SK-N-SH treated with all-trans-retinoic acid at 6 μM for 48 hours (cell line): ENCODE measurements at regions not wholly inside any gene's neighbourhood (a gene's known extent, or its start where the extent isn't known, plus 50 kb on each side); places are given as distances from the start of the nearest gene placed in this dataset.

Experiments
- ATAC-seq: fragments of 200-7000 bp; cut with Tn5 transposase; 3 replicates; pipeline ENCODE4 v1.9.1; 2020; ENCODE audit warnings: mild to moderate bottlenecking, moderate library complexity
- ARNTL ChIP-seq: fragments of 450-650 bp; formaldehyde crosslinking; IDR thresholded peaks from 2 replicates; pipeline ENCODE4 v1.5.0; 2020; ENCODE audit warnings: low read depth, mild to moderate bottlenecking, moderate library complexity, borderline replicate concordance
- BACH2 ChIP-seq: fragments of 250-450 bp; sonication (Bioruptor Pico); IDR thresholded peaks from 2 replicates; pipeline ENCODE4 v1.9.0; 2021; ENCODE audit warnings: mild to moderate bottlenecking, borderline replicate concordance
- CREB5 ChIP-seq: fragments of 250-450 bp; sonication (Bioruptor Pico); IDR thresholded peaks from 2 replicates; pipeline ENCODE4 v1.5.1; 2020; ENCODE audit warnings: low read depth, mild to moderate bottlenecking, moderate library complexity
- CSDC2 ChIP-seq: fragments of 250-450 bp; sonication (Bioruptor Pico); IDR thresholded peaks from 2 replicates; pipeline ENCODE4 v1.5.0; 2020; ENCODE audit warnings: mild to moderate bottlenecking, moderate library complexity
- CSRNP3 ChIP-seq: fragments of 250-450 bp; sonication (Bioruptor Pico); IDR thresholded peaks from 2 replicates; pipeline ENCODE4 v1.5.1; 2021; ENCODE audit warnings: mild to moderate bottlenecking, moderate library complexity
- ESRRG ChIP-seq: fragments of 250-450 bp; sonication (Bioruptor Pico); IDR thresholded peaks from 2 replicates; pipeline ENCODE4 v1.6.1; 2021; ENCODE audit warnings: mild to moderate bottlenecking
- GLIS3 ChIP-seq: fragments of 250-450 bp; sonication (Bioruptor Pico); IDR thresholded peaks from 2 replicates; pipeline ENCODE4 v1.5.0; 2020; ENCODE audit warnings: mild to moderate bottlenecking, moderate library complexity
- ISL1 ChIP-seq: fragments of 250-450 bp; sonication (Bioruptor Pico); IDR thresholded peaks from 2 replicates; pipeline ENCODE4 v2.1.2; 2022; ENCODE audit warnings: mild to moderate bottlenecking, moderate library complexity
- OSR1 ChIP-seq: fragments of 250-450 bp; sonication (Bioruptor Pico); IDR thresholded peaks from 2 replicates; pipeline ENCODE4 v1.8.0; 2022; ENCODE audit warnings: moderate library complexity, mild to moderate bottlenecking, inconsistent platforms
- PPARA ChIP-seq: fragments of 250-450 bp; sonication (Bioruptor Pico); IDR thresholded peaks from 2 replicates; pipeline ENCODE4 v1.5.0; 2020; ENCODE audit warnings: mild to moderate bottlenecking, borderline replicate concordance
- RARB ChIP-seq: fragments of 250-450 bp; sonication (Bioruptor Pico); IDR thresholded peaks from 2 replicates; pipeline ENCODE4 v1.8.0; 2021; ENCODE audit warnings: mild to moderate bottlenecking, moderate library complexity
- SNAI2 ChIP-seq: fragments of 250-450 bp; sonication (Bioruptor Pico); IDR thresholded peaks from 2 replicates; pipeline ENCODE4 v1.5.0; 2020; ENCODE audit warnings: mild to moderate bottlenecking, moderate library complexity
- TCF4 ChIP-seq: fragments of 250-450 bp; sonication (Bioruptor Pico); IDR thresholded peaks from 2 replicates; pipeline ENCODE4 v1.8.0; 2021; ENCODE audit warnings: mild to moderate bottlenecking, moderate library complexity, borderline replicate concordance
- TOX ChIP-seq: fragments of 250-450 bp; sonication (Bioruptor Pico); IDR thresholded peaks from 2 replicates; pipeline ENCODE4 v1.8.0; 2021; ENCODE audit warnings: mild to moderate bottlenecking, moderate library complexity, borderline replicate concordance
- ZC3H10 ChIP-seq: fragments of 250-450 bp; sonication (Bioruptor Pico); IDR thresholded peaks from 2 replicates; pipeline ENCODE4 v1.5.1; 2021; ENCODE audit warnings: mild to moderate bottlenecking, moderate library complexity
- ZFP3 ChIP-seq: fragments of 250-450 bp; sonication (Bioruptor Pico); IDR thresholded peaks from 2 replicates; pipeline ENCODE4 v1.5.0; 2020; ENCODE audit warnings: mild to moderate bottlenecking, moderate library complexity
- ZFP30 ChIP-seq: fragments of 450-650 bp; formaldehyde crosslinking; IDR thresholded peaks from 2 replicates; pipeline ENCODE4 v1.5.0; 2022; ENCODE audit warnings: mild to moderate bottlenecking, moderate library complexity
- ZNF565 ChIP-seq: fragments of 450-650 bp; formaldehyde crosslinking; conservative IDR thresholded peaks from 2 replicates; pipeline ENCODE4 v1.5.0; 2020; ENCODE audit warnings: low read depth, mild to moderate bottlenecking, moderate library complexity
- ZNF70 ChIP-seq: fragments of 450-650 bp; formaldehyde crosslinking; IDR thresholded peaks from 2 replicates; pipeline ENCODE4 v1.5.0; 2020; ENCODE audit warnings: mild to moderate bottlenecking, moderate library complexity
- ZNF8 ChIP-seq: fragments of 450-650 bp; formaldehyde crosslinking; IDR thresholded peaks from 2 replicates; pipeline ENCODE4 v1.5.0; 2020; ENCODE audit warnings: mild to moderate bottlenecking, moderate library complexity
- TF ChIP-seq, protein P1 (sequence below): fragments of 250-450 bp; sonication (Bioruptor Pico); IDR thresholded peaks from 2 replicates; pipeline ENCODE4 v1.5.0; 2020; ENCODE audit warnings: mild to moderate bottlenecking, moderate library complexity
- TF ChIP-seq, protein P2 (sequence below): fragments of 250-450 bp; sonication (Bioruptor Pico); IDR thresholded peaks from 2 replicates; pipeline ENCODE4 v1.8.0; 2020; ENCODE audit warnings: mild to moderate bottlenecking, moderate library complexity, borderline replicate concordance

DNA sequence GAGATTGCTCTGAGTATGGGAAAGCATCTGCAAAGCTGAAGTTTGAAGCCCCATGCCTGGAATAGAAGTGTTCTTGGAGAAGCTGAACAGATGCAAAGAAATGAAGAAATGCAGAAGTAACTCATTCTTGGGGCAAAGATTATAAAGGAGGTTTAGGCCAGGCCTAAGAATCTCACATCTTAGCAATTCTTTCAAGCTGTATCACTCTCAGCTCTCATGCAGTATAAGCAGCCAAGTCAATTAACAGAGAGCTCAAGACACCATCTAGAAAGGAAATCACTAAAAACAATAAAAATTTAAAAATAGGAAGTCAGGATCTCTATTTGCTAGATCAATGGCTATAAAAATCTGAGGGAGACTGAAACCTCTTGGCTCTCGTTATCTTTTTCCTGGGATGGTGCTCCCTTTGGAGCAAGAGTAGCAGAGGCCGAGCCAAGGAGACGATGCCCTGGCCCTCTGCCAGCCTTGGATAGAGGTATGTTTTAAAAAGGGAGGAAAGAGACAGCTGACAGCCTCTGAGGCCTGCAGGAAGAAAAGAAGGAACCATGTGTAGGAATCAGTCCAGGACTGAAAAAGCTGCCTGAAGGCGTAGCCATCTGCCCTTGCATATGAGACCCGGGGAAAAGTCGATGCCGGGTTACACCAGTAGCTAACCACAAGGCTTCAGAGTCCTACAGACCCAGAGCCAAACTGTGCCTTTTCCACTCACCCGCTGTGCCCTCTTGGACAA lies 229.8 kb downstream of the BLID start:
- ATAC-seq = peak; percentile 51
- TF ChIP-seq ARNTL (CRISPR knock-in tag) (no peak), ZC3H10 (CRISPR knock-in tag) (no peak), RARB (CRISPR knock-in tag) (no peak), SNAI2 (CRISPR knock-in tag) (no peak), ZNF70 (CRISPR knock-in tag) (no peak), CSRNP3 (CRISPR knock-in tag) (no peak), BACH2 (CRISPR knock-in tag) (no peak), CREB5 (no peak), ISL1 (CRISPR knock-in tag) (no peak), ESRRG (no peak), OSR1 (CRISPR knock-in tag) (no peak), CSDC2 (CRISPR knock-in tag) (no peak), PPARA (CRISPR knock-in tag) (no peak)

DNA sequence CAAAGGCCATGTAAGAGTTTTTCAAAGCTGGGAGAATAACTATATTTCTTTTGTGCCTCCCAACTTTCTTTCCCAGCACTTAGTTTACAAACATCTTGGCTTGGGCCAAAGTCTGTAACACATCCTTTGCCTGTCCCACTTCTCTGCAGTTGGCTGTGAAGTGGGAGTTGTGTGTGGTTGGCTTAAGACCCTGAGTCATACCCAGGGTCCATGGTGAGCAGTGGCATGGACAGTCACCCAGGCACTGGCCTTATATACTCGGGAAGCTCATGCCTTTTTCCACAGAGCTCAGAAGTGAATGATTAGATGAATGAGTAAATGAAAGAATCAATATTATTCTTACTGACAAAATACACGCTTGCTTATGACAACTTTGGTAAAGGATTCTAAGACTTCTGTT lies 231.4 kb downstream of the BLID start:
- TF ChIP-seq BACH2 (CRISPR knock-in tag) (no peak), RARB (CRISPR knock-in tag) (no peak), ESRRG (no peak), GLIS3 (CRISPR knock-in tag) (no peak), CSDC2 (CRISPR knock-in tag) (no peak), ZC3H10 (CRISPR knock-in tag) (no peak), ZNF8 (CRISPR knock-in tag) (no peak), CSRNP3 (CRISPR knock-in tag) (no peak), TOX (CRISPR knock-in tag) (no peak)
- TF ChIP-seq, protein P1, sequence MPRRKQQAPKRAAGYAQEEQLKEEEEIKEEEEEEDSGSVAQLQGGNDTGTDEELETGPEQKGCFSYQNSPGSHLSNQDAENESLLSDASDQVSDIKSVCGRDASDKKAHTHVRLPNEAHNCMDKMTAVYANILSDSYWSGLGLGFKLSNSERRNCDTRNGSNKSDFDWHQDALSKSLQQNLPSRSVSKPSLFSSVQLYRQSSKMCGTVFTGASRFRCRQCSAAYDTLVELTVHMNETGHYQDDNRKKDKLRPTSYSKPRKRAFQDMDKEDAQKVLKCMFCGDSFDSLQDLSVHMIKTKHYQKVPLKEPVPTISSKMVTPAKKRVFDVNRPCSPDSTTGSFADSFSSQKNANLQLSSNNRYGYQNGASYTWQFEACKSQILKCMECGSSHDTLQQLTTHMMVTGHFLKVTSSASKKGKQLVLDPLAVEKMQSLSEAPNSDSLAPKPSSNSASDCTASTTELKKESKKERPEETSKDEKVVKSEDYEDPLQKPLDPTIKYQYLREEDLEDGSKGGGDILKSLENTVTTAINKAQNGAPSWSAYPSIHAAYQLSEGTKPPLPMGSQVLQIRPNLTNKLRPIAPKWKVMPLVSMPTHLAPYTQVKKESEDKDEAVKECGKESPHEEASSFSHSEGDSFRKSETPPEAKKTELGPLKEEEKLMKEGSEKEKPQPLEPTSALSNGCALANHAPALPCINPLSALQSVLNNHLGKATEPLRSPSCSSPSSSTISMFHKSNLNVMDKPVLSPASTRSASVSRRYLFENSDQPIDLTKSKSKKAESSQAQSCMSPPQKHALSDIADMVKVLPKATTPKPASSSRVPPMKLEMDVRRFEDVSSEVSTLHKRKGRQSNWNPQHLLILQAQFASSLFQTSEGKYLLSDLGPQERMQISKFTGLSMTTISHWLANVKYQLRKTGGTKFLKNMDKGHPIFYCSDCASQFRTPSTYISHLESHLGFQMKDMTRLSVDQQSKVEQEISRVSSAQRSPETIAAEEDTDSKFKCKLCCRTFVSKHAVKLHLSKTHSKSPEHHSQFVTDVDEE (CRISPR knock-in tag) = no peak
- TF ChIP-seq, protein P2, sequence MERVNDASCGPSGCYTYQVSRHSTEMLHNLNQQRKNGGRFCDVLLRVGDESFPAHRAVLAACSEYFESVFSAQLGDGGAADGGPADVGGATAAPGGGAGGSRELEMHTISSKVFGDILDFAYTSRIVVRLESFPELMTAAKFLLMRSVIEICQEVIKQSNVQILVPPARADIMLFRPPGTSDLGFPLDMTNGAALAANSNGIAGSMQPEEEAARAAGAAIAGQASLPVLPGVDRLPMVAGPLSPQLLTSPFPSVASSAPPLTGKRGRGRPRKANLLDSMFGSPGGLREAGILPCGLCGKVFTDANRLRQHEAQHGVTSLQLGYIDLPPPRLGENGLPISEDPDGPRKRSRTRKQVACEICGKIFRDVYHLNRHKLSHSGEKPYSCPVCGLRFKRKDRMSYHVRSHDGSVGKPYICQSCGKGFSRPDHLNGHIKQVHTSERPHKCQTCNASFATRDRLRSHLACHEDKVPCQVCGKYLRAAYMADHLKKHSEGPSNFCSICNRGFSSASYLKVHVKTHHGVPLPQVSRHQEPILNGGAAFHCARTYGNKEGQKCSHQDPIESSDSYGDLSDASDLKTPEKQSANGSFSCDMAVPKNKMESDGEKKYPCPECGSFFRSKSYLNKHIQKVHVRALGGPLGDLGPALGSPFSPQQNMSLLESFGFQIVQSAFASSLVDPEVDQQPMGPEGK = no peak
- ATAC-seq = no peak

GRCh38 chr11:121881806-121882205 lies 234.2 kb downstream of the BLID start:
- no peak for ATAC-seq
- TF ChIP-seq ZNF70 (CRISPR knock-in tag) = no peak
- no peak for TF ChIP-seq ZFP30 (CRISPR knock-in tag)
- no peak for TF ChIP-seq ZNF565
- no peak for TF ChIP-seq BACH2 (CRISPR knock-in tag)
- no peak for TF ChIP-seq ZFP3
- no peak for TF ChIP-seq TCF4
- no peak for TF ChIP-seq PPARA (CRISPR knock-in tag)
- no peak for TF ChIP-seq ZNF8 (CRISPR knock-in tag)
- TF ChIP-seq CSRNP3 (CRISPR knock-in tag) = no peak
- no peak for TF ChIP-seq CREB5
- no peak for TF ChIP-seq ARNTL (CRISPR knock-in tag)
- TF ChIP-seq, protein P1 (CRISPR knock-in tag) = no peak
- TF ChIP-seq ESRRG = no peak
